K562 (cell line): ENCODE measurements at regions not wholly inside any gene's neighbourhood (a gene's known extent, or its start where the extent isn't known, plus 50 kb on each side); places are given as distances from the start of the nearest gene placed in this dataset.

Source experiments
- ATAC-seq: fragments of 200-7000 bp; cut with Tn5 transposase; 3 replicates; pipeline ENCODE4 v1.9.1; 2020; ENCODE audit warnings: moderate library complexity
- BruUV-seq: library from RNA; stranded (reverse); fragments of 400-500 nt; replicated peaks from 2 replicates; lab custom pipeline; 2021; lab: Mats Ljungman, UMichigan
- CTCF ChIA-PET: fragments of 300-600 bp; formaldehyde crosslinking; extraction: SDS; loops from one replicate; lab custom pipeline; 2021; ENCODE audit warnings: low intra/inter-chr PET ratio; lab: Yijun Ruan, JAX
- POLR2A ChIA-PET: fragments of 300-600, 350-650 bp; sonication (Branson Sonifier 250); formaldehyde crosslinking; extraction: SDS; loops from one replicate; lab custom pipeline; 2021; ENCODE audit warnings: antibody characterized with exemption, inconsistent platforms; lab: Yijun Ruan, JAX
- DNase-seq, 4 experiments: peaks; one replicate each; pipeline versions ENCODE4 v3.0.0 to v3.0.0-alpha.2; 2011 to 2018; ENCODE audit warnings: low spot score in 3 of 4, mixed read lengths in 3 of 4; ENCODE audit errors: extremely low read depth in 1 of 4
- FAIRE-seq: peaks from 2 replicates; lab custom pipeline; 2011; peaks lifted over from hg19 to GRCh38; lab: Jason Lieb, UNC
- H2AFZ ChIP-seq: 2 replicates; pipeline ENCODE4 v1.6.0; 2011; ENCODE audit warnings: low read depth, low read length, control low read depth, inconsistent platforms
- H3K27ac ChIP-seq: fragments of 200-600 bp; 3 replicates; pipeline ENCODE4 v1.8.0; 2011; ENCODE audit warnings: low read depth, mild to moderate bottlenecking, control low read depth, inconsistent platforms, low read length, moderate library complexity, mixed read lengths; ENCODE audit errors: extremely low read depth
- H3K27me3 ChIP-seq, 2 experiments: fragments of 300-600 bp in 1 of 2; 2 replicates in 1 of 2; 3 replicates in 1 of 2; pipeline versions ENCODE4 v1.6.0 to v1.8.0; 2011; ENCODE audit warnings: inconsistent platforms in 2 of 2, low read length in 2 of 2, mild to moderate bottlenecking in 1 of 2, mixed read lengths in 1 of 2, moderate library complexity in 1 of 2; ENCODE audit not compliant: control insufficient read depth in 2 of 2, insufficient read depth in 2 of 2
- H3K36me3 ChIP-seq: fragments of 300-600 bp; 3 replicates; pipeline ENCODE4 v1.8.0; 2011; ENCODE audit warnings: mild to moderate bottlenecking, low read length, inconsistent platforms; ENCODE audit not compliant: control insufficient read depth, insufficient read depth
- H3K4me1 ChIP-seq, 2 experiments: fragments of 200-600 bp in 1 of 2; replicated peaks in 1 of 2; 2 replicates in 1 of 2; 3 replicates in 1 of 2; pipeline versions ENCODE4 v1.5.1 to v1.8.0; 2011; ENCODE audit warnings: inconsistent platforms in 2 of 2, low read length in 2 of 2, mild to moderate bottlenecking in 1 of 2, mixed read lengths in 1 of 2, moderate library complexity in 1 of 2; ENCODE audit not compliant: control insufficient read depth in 2 of 2, insufficient read depth in 2 of 2
- H3K4me2 ChIP-seq: 2 replicates; pipeline ENCODE4 v1.6.1; 2011; ENCODE audit warnings: low read length, control low read depth, inconsistent platforms, mixed read lengths; ENCODE audit not compliant: insufficient read depth
- H3K4me3 ChIP-seq: fragments of 200-600 bp; sonication (generic), shearing (Covaris generic); 2 replicates; pipeline ENCODE4 v1.5.1; 2016; ENCODE audit warnings: control low read depth, inconsistent platforms
- H3K79me2 ChIP-seq: fragments of 200-600 bp; 3 replicates; pipeline ENCODE4 v1.8.0; 2011; ENCODE audit warnings: low read length, inconsistent platforms; ENCODE audit not compliant: control insufficient read depth, insufficient read depth
- H3K9ac ChIP-seq, 2 experiments: 2 replicates each; pipeline versions ENCODE4 v1.6.0 to v1.6.1; 2011; ENCODE audit warnings: low read depth in 2 of 2, low read length in 2 of 2, control low read depth in 1 of 2, inconsistent platforms in 1 of 2, mild to moderate bottlenecking in 1 of 2, mixed read lengths in 1 of 2; ENCODE audit not compliant: insufficient read depth in 1 of 2
- H3K9me1 ChIP-seq: one replicate; pipeline ENCODE4 v1.6.0; 2011; ENCODE audit warnings: inconsistent platforms, mild to moderate bottlenecking, low read length, moderate library complexity; ENCODE audit not compliant: control insufficient read depth, insufficient read depth
- H3K9me3 ChIP-seq: replicated peaks from 2 replicates; pipeline ENCODE4 v1.5.1; 2011; ENCODE audit warnings: low read depth, low read length, inconsistent platforms; ENCODE audit not compliant: control insufficient read depth, insufficient read depth
- H4K20me1 ChIP-seq: replicated peaks from 2 replicates; pipeline ENCODE4 v1.6.1; 2011; ENCODE audit warnings: low read length, inconsistent platforms, mixed read lengths; ENCODE audit not compliant: control insufficient read depth, insufficient read depth
- CHD2 ChIP-seq: IDR thresholded peaks from 2 replicates; pipeline ENCODE4 v1.6.1; 2011; ENCODE audit warnings: low read depth, low read length
- ETV5 ChIP-seq: sonication (generic); formaldehyde crosslinking; IDR thresholded peaks from 2 replicates; pipeline ENCODE4 v1.4.0; 2020; ENCODE audit warnings: low read depth, mild to moderate bottlenecking, missing genetic modification reagents
- EWSR1 ChIP-seq: fragments of 450-650 bp; IDR thresholded peaks from 2 replicates; pipeline ENCODE4 v1.6.1; 2018; ENCODE audit warnings: borderline replicate concordance, mild to moderate bottlenecking, low read depth, moderate library complexity; ENCODE audit not compliant: partially characterized antibody
- FOXA1 ChIP-seq: fragments of 450-650 bp; IDR thresholded peaks from 2 replicates; pipeline ENCODE4 v1.6.1; 2016; ENCODE audit warnings: mild to moderate bottlenecking, borderline replicate concordance
- KLF10 ChIP-seq: fragments of 250-450 bp; sonication (Bioruptor Pico); IDR thresholded peaks from 2 replicates; pipeline ENCODE4 v1.6.1; 2021; ENCODE audit warnings: matching md5 sums
- MED1 ChIP-seq: sonication (generic); formaldehyde crosslinking; IDR thresholded peaks from 2 replicates; pipeline ENCODE4 v1.8.1; 2023; ENCODE audit warnings: missing genetic modification reagents, borderline replicate concordance
- SIRT6 ChIP-seq: IDR thresholded peaks from one replicate; pipeline ENCODE4 v1.6.1; 2012; ENCODE audit warnings: low read depth, mild to moderate bottlenecking, control low read depth, inconsistent platforms, low read length, moderate library complexity
- SPI1 ChIP-seq: IDR thresholded peaks from 2 replicates; pipeline ENCODE4 v1.6.1; 2011; ENCODE audit warnings: low read depth, low read length, control low read depth, borderline replicate concordance
- TEAD1 ChIP-seq, 2 experiments: fragments of 450-650 bp in 1 of 2; sonication (generic) in 1 of 2; formaldehyde crosslinking; IDR thresholded peaks; 2 replicates each; pipeline versions ENCODE4 v1.4.0 to v1.8.0; 2020 to 2022; ENCODE audit warnings: mild to moderate bottlenecking in 2 of 2, missing genetic modification reagents in 1 of 2
- TEAD4 ChIP-seq, 2 experiments: sonication (generic) in 1 of 2; formaldehyde crosslinking in 1 of 2; IDR thresholded peaks; 2 replicates each; pipeline versions ENCODE4 v1.6.1 to v1.8.0; 2012 to 2022; ENCODE audit warnings: borderline replicate concordance in 1 of 2, inconsistent platforms in 1 of 2, low read length in 1 of 2, mild to moderate bottlenecking in 1 of 2, missing genetic modification reagents in 1 of 2
- ZNF431 ChIP-seq: sonication (generic); formaldehyde crosslinking; IDR thresholded peaks from 2 replicates; pipeline ENCODE4 v1.8.0; 2022; ENCODE audit warnings: mild to moderate bottlenecking, missing genetic modification reagents
- ZNF764 ChIP-seq: fragments of 250-450 bp; sonication (Bioruptor Pico); IDR thresholded peaks from 2 replicates; pipeline ENCODE4 v1.4.0; 2020; ENCODE audit warnings: low read depth, mild to moderate bottlenecking, moderate library complexity
- WGBS: fragments of 100-300 bp; shearing (Covaris generic); methylation state at CpG from one replicate; pipeline ENCODE4 v1.1.6; 2016; ENCODE audit warnings: low coverage, mixed read lengths; ENCODE audit not compliant: insufficient coverage; ENCODE audit errors: missing lambda C conversion rate; 5-methylcytosine and 5-hydroxymethylcytosine counted together
- in situ Hi-C: fragments of 300-500 bp; cut with MboI; formaldehyde crosslinking; loops from 4 replicates; pipeline ENCODE4 v1.15.0; 2018; ENCODE audit warnings: inconsistent platforms, mixed read lengths
- intact Hi-C: fragments of 100-400 bp; cut with micrococcal nuclease; formaldehyde crosslinking; loops from 2 replicates; pipeline ENCODE4 v1.14.2; 2022
- TF ChIP-seq, protein P1 (sequence below): fragments of 250-450 bp; sonication (Bioruptor Pico); IDR thresholded peaks from 2 replicates; pipeline ENCODE4 v1.6.1; 2021; ENCODE audit warnings: mild to moderate bottlenecking
- TF ChIP-seq, protein P2 (sequence below): fragments of 250-450 bp; sonication (Bioruptor Pico); IDR thresholded peaks from 2 replicates; pipeline ENCODE4 v1.4.0; 2020
- TF ChIP-seq, protein P3 (sequence below): sonication (generic); formaldehyde crosslinking; IDR thresholded peaks from 2 replicates; pipeline ENCODE4 v1.8.0; 2022; ENCODE audit warnings: missing genetic modification reagents, mild to moderate bottlenecking, moderate library complexity, borderline replicate concordance
- TF ChIP-seq, protein P4 (sequence below): sonication (generic); formaldehyde crosslinking; IDR thresholded peaks from 2 replicates; pipeline ENCODE4 v1.8.0; 2022; ENCODE audit warnings: mild to moderate bottlenecking, missing genetic modification reagents, borderline replicate concordance

DNA sequence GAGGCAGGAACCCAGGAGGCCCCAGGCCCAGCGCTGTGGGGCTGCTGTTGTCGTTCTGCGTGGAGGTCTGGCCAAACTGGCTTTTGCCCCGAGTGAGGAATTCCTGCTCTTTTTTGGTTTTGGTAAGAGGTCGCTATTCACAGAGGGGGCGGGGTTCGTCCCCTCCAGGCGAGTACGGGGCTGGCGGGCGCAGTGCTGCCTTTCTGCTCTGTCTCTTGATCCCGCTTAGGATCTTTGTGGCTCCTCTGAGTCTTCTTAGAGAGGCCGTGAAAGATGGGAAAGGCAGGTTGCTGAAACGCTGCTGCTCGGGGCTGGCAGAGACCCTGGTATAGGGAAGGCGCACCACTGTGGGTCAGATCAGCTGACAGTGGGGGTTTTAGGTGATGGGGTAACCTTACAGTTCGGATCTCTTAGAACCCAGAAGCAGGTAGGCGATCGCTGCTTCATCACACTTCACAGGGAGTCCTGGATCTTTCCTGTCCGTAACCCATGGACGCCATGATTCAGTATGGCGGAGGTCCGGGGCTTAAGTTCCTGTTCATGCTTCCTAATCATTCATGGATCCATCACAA is 136.7 kb downstream of the KIF20B start (continued):
- TF ChIP-seq, protein P1, sequence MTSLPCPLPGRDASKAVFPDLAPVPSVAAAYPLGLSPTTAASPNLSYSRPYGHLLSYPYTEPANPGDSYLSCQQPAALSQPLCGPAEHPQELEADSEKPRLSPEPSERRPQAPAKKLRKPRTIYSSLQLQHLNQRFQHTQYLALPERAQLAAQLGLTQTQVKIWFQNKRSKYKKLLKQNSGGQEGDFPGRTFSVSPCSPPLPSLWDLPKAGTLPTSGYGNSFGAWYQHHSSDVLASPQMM = no peak
- TF ChIP-seq EWSR1 = no peak
- TF ChIP-seq ETV5 (CRISPR knock-in tag) = no peak
- TF ChIP-seq ZNF764 = no peak

DNA sequence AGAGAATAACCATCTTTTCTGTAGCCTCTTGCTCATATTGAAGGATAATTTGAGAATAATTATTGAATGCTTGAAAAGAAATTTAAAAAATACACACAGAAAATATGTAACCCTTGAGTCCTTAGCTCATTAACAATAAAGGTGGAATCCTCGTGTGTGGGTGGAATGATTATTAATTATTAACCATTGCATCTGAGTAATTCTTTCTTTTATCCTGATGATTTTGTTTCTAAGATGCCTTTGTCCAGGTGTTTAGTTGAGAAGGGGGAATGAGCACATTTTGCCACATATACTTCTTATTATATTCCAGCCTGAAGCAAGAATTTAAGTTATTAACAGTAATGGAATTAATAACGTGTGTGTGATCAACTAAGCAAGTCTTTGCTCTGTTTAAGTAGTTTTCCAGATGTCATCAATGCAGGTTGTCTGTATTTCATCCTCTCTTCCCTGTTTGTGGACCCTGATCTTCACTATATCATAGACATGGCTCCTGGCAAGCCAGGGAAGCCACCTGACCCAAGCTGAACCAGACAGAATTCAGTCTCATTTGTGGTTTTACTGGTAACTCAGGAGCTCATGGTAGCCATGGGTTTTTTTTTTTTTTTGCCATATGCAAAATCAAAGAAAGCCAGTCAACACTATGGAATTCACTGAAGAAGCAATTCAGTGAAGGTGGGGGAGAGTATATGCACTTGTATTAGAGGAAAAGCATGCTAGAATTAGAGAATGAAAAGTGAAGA is 144.3 kb downstream of the KIF20B start:
- no peaks in the 10 kb centered on the region for H3K36me3 ChIP-seq
- H3K9ac ChIP-seq = no peak overlapping the region
- H4K20me1 ChIP-seq = no peaks in the 10 kb centered on the region
- BruUV-seq = no TSS peak
- no peak for FAIRE-seq
- no peak overlapping the region for H3K4me3 ChIP-seq
- H3K4me2 ChIP-seq = no peak overlapping the region
- ChIA-PET POLR2A (interaction anchor here (0.6 kb wide), 1 partner anchor 14 kb away, joined by 3 read pairs; no protein-coding TSS in a partner anchor), CTCF (no interaction called here)
- no peaks in the 10 kb centered on the region for H3K4me1 ChIP-seq
- no peaks in the 10 kb centered on the region for H3K9me1 ChIP-seq
- WGBS = 0% methylated on average over 2 of the region's 2 CpGs
- no peak overlapping the region for H3K27ac ChIP-seq
- H3K9me3 ChIP-seq = no peaks in the 10 kb centered on the region
- no peak overlapping the region for H2AFZ ChIP-seq
- intact Hi-C loops (no loop called here), in situ Hi-C loops (no loop called here)
- DNase-seq = no peak
- no peaks in the 10 kb centered on the region for H3K79me2 ChIP-seq
- H3K27me3 ChIP-seq = no peaks in the 10 kb centered on the region
- ATAC-seq = no peak
- TF ChIP-seq ZNF431 (CRISPR knock-in tag) (no peak), MED1 (CRISPR knock-in tag) (no peak), FOXA1 (no peak), KLF10 (CRISPR knock-in tag) (no peak), TEAD1 (CRISPR knock-in tag; IDR thresholded peaks at IDR 0.05) (no peak), TEAD4 (IDR thresholded peaks at IDR 0.05; ENCODE audit: low read length) (no peak), TEAD4 (CRISPR knock-in tag; IDR thresholded peaks at IDR 0.05; ENCODE audit: borderline replicate concordance) (no peak), SPI1 (no peak), CHD2 (no peak), SIRT6 (no peak)
- TF ChIP-seq, protein P2, sequence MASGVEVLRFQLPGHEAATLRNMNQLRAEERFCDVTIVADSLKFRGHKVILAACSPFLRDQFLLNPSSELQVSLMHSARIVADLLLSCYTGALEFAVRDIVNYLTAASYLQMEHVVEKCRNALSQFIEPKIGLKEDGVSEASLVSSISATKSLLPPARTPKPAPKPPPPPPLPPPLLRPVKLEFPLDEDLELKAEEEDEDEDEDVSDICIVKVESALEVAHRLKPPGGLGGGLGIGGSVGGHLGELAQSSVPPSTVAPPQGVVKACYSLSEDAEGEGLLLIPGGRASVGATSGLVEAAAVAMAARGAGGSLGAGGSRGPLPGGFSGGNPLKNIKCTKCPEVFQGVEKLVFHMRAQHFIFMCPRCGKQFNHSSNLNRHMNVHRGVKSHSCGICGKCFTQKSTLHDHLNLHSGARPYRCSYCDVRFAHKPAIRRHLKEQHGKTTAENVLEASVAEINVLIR (CRISPR knock-in tag) = no peak
- TF ChIP-seq, protein P3, sequence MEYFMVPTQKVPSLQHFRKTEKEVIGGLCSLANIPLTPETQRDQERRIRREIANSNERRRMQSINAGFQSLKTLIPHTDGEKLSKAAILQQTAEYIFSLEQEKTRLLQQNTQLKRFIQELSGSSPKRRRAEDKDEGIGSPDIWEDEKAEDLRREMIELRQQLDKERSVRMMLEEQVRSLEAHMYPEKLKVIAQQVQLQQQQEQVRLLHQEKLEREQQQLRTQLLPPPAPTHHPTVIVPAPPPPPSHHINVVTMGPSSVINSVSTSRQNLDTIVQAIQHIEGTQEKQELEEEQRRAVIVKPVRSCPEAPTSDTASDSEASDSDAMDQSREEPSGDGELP (CRISPR knock-in tag) = no peak
- TF ChIP-seq, protein P4, sequence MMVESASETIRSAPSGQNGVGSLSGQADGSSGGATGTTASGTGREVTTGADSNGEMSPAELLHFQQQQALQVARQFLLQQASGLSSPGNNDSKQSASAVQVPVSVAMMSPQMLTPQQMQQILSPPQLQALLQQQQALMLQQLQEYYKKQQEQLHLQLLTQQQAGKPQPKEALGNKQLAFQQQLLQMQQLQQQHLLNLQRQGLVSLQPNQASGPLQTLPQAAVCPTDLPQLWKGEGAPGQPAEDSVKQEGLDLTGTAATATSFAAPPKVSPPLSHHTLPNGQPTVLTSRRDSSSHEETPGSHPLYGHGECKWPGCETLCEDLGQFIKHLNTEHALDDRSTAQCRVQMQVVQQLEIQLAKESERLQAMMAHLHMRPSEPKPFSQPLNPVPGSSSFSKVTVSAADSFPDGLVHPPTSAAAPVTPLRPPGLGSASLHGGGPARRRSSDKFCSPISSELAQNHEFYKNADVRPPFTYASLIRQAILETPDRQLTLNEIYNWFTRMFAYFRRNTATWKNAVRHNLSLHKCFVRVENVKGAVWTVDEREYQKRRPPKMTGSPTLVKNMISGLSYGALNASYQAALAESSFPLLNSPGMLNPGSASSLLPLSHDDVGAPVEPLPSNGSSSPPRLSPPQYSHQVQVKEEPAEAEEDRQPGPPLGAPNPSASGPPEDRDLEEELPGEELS (CRISPR knock-in tag) = no peak
